HEK293 (cell line): ENCODE measurements at regions not wholly inside any gene's neighbourhood (a gene's known extent, or its start where the extent isn't known, plus 50 kb on each side); places are given as distances from the start of the nearest gene placed in this dataset.

Experiments used
- BCL11A ChIP-seq: fragments of 450-650 bp; formaldehyde crosslinking; IDR thresholded peaks from 2 replicates; pipeline ENCODE4 v1.5.1; 2016; ENCODE audit warnings: low read depth, missing biosample characterization, missing genetic modification characterization
- HOXA7 ChIP-seq: sonication (generic); formaldehyde crosslinking; IDR thresholded peaks from 2 replicates; pipeline ENCODE4 v1.8.1; 2022; ENCODE audit warnings: missing genetic modification reagents, borderline replicate concordance
- KLF8 ChIP-seq: fragments of 450-650 bp; formaldehyde crosslinking; IDR thresholded peaks from 2 replicates; pipeline ENCODE4 v1.5.1; 2016; ENCODE audit warnings: missing biosample characterization, missing genetic modification characterization
- MYNN ChIP-seq: fragments of 450-650 bp; formaldehyde crosslinking; IDR thresholded peaks from 2 replicates; pipeline ENCODE4 v1.5.1; 2016; ENCODE audit warnings: missing biosample characterization, missing genetic modification characterization, borderline replicate concordance
- SALL2 ChIP-seq: fragments of 450-650 bp; formaldehyde crosslinking; IDR thresholded peaks from 2 replicates; pipeline ENCODE4 v1.5.0; 2017; ENCODE audit warnings: missing biosample characterization, mild to moderate bottlenecking, missing genetic modification characterization, borderline replicate concordance
- SCRT2 ChIP-seq: fragments of 450-650 bp; formaldehyde crosslinking; IDR thresholded peaks from 2 replicates; pipeline ENCODE4 v1.5.1; 2016; ENCODE audit warnings: missing biosample characterization, missing genetic modification characterization
- ZNF423 ChIP-seq: fragments of 450-650 bp; formaldehyde crosslinking; IDR thresholded peaks from 2 replicates; pipeline ENCODE4 v1.5.1; 2016; ENCODE audit warnings: missing biosample characterization, missing genetic modification characterization
- TF ChIP-seq, protein P1 (sequence below): fragments of 450-650 bp; formaldehyde crosslinking; IDR thresholded peaks from 2 replicates; pipeline ENCODE4 v1.5.1; 2017; ENCODE audit warnings: missing biosample characterization, missing genetic modification characterization
- TF ChIP-seq, protein P2 (sequence below): fragments of 450-650 bp; formaldehyde crosslinking; IDR thresholded peaks from 2 replicates; pipeline ENCODE4 v1.5.1; 2016; ENCODE audit warnings: missing biosample characterization, missing genetic modification characterization
- TF ChIP-seq, protein P3 (sequence below): fragments of 450-650 bp; formaldehyde crosslinking; IDR thresholded peaks from 2 replicates; pipeline ENCODE4 v1.5.1; 2016; ENCODE audit warnings: missing biosample characterization, missing genetic modification characterization

DNA sequence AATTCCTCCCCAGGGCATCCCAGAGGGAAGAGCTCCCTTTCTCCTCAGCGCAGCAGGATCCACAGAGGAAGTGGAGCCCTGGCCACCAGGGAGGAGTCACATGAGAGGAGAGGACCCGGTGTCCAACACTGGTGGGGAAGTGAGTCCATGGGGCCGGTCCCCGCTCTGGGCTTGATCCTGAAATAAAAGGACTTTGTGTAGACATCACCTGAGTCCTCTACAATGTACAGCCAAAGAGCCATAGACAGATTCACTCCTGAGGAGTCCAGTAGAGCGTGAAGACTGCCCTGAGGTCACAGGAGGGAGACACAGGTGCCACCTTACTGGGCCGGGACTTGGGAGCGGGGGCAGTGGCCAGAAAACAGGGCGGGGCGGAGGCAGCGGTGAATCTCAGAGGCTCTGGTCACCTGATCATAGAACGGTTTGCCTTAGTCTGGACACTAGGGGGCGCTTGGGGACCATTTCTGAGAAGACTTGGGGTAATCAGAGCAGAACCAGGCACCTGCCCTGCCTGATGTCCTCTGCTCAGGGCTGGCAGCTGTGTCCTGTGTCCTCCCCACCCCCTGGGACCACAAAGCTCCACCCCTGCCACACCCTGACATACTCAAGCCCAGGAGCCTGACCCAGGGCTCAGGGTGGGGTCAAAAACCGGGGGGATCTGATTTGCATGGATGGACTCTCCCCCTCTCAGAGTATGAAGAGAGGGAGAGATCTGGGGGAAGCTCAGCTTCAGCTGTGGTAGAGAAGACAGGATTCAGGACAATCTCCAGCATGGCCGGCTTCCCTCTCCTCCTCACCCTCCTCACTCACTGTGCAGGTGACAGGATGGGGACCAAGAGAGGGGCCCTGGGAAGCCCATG lies 112.7 kb downstream of the VPREB1 start:
- TF ChIP-seq BCL11A (tag by site-specific recombination), result no peak
- TF ChIP-seq KLF8 (tag by site-specific recombination), result no peak
- no peak for TF ChIP-seq HOXA7 (CRISPR knock-in tag)
- TF ChIP-seq ZNF423 (tag by site-specific recombination), result no peak
- TF ChIP-seq, protein P1, sequence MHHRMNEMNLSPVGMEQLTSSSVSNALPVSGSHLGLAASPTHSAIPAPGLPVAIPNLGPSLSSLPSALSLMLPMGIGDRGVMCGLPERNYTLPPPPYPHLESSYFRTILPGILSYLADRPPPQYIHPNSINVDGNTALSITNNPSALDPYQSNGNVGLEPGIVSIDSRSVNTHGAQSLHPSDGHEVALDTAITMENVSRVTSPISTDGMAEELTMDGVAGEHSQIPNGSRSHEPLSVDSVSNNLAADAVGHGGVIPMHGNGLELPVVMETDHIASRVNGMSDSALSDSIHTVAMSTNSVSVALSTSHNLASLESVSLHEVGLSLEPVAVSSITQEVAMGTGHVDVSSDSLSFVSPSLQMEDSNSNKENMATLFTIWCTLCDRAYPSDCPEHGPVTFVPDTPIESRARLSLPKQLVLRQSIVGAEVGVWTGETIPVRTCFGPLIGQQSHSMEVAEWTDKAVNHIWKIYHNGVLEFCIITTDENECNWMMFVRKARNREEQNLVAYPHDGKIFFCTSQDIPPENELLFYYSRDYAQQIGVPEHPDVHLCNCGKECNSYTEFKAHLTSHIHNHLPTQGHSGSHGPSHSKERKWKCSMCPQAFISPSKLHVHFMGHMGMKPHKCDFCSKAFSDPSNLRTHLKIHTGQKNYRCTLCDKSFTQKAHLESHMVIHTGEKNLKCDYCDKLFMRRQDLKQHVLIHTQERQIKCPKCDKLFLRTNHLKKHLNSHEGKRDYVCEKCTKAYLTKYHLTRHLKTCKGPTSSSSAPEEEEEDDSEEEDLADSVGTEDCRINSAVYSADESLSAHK (tag by site-specific recombination), result no peak
- TF ChIP-seq, protein P2, sequence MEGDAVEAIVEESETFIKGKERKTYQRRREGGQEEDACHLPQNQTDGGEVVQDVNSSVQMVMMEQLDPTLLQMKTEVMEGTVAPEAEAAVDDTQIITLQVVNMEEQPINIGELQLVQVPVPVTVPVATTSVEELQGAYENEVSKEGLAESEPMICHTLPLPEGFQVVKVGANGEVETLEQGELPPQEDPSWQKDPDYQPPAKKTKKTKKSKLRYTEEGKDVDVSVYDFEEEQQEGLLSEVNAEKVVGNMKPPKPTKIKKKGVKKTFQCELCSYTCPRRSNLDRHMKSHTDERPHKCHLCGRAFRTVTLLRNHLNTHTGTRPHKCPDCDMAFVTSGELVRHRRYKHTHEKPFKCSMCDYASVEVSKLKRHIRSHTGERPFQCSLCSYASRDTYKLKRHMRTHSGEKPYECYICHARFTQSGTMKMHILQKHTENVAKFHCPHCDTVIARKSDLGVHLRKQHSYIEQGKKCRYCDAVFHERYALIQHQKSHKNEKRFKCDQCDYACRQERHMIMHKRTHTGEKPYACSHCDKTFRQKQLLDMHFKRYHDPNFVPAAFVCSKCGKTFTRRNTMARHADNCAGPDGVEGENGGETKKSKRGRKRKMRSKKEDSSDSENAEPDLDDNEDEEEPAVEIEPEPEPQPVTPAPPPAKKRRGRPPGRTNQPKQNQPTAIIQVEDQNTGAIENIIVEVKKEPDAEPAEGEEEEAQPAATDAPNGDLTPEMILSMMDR (tag by site-specific recombination), result peak; percentile 79
- no peak for TF ChIP-seq SALL2 (tag by site-specific recombination)
- TF ChIP-seq, protein P3, sequence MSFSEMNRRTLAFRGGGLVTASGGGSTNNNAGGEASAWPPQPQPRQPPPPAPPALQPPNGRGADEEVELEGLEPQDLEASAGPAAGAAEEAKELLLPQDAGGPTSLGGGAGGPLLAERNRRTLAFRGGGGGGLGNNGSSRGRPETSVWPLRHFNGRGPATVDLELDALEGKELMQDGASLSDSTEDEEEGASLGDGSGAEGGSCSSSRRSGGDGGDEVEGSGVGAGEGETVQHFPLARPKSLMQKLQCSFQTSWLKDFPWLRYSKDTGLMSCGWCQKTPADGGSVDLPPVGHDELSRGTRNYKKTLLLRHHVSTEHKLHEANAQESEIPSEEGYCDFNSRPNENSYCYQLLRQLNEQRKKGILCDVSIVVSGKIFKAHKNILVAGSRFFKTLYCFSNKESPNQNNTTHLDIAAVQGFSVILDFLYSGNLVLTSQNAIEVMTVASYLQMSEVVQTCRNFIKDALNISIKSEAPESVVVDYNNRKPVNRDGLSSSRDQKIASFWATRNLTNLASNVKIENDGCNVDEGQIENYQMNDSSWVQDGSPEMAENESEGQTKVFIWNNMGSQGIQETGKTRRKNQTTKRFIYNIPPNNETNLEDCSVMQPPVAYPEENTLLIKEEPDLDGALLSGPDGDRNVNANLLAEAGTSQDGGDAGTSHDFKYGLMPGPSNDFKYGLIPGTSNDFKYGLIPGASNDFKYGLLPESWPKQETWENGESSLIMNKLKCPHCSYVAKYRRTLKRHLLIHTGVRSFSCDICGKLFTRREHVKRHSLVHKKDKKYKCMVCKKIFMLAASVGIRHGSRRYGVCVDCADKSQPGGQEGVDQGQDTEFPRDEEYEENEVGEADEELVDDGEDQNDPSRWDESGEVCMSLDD, result no peak
- no peak for TF ChIP-seq MYNN (tag by site-specific recombination)
- no peak for TF ChIP-seq SCRT2
